WTC11 (cell line): ENCODE measurements at regions not wholly inside any gene's neighbourhood (a gene's known extent, or its start where the extent isn't known, plus 50 kb on each side); places are given as distances from the start of the nearest gene placed in this dataset.

Source experiments
- ATAC-seq: fragments of 200-7000 bp; cut with Tn5 transposase; 2 replicates; pipeline ENCODE4 v1.10.0; 2021; ENCODE audit warnings: mild to moderate bottlenecking, moderate library complexity
- CTCF ChIA-PET: fragments of 300-600 bp; sonication (Branson Sonifier 250); formaldehyde crosslinking; loops from one replicate; lab custom pipeline; 2021; ENCODE audit warnings: antibody characterized with exemption; lab: Charles Lee
- POLR2A ChIA-PET: fragments of 350-600 bp; sonication (Branson Sonifier 250); formaldehyde crosslinking; loops from one replicate; lab custom pipeline; 2021; ENCODE audit warnings: antibody characterized with exemption; lab: Charles Lee
- DNase-seq: peaks from one replicate; pipeline ENCODE4 v3.0.0; 2021; ENCODE audit warnings: low spot score
- H3K27ac Mint-ChIP-seq: 2 replicates; pipeline ENCODE4 v1.8.0; 2021; ENCODE audit warnings: mixed read lengths
- H3K27me3 Mint-ChIP-seq: 2 replicates; pipeline ENCODE4 v1.8.0; 2021; ENCODE audit warnings: low read depth, mild to moderate bottlenecking, moderate library complexity, mixed read lengths
- H3K36me3 Mint-ChIP-seq: 2 replicates; pipeline ENCODE4 v1.8.0; 2021; ENCODE audit warnings: mixed read lengths
- H3K4me1 Mint-ChIP-seq: 2 replicates; pipeline ENCODE4 v1.8.0; 2022; ENCODE audit warnings: mixed read lengths
- H3K4me3 Mint-ChIP-seq: 2 replicates; pipeline ENCODE4 v1.8.0; 2021; ENCODE audit warnings: mild to moderate bottlenecking, moderate library complexity, mixed read lengths
- H3K9me3 Mint-ChIP-seq: 2 replicates; pipeline ENCODE4 v1.8.0; 2021; ENCODE audit warnings: mixed read lengths
- ATF6 ChIP-seq: sonication (generic); formaldehyde crosslinking; IDR thresholded peaks from 2 replicates; pipeline ENCODE4 v1.8.1; 2023; ENCODE audit warnings: mild to moderate bottlenecking, missing genetic modification reagents
- ESRRA ChIP-seq: sonication (generic); formaldehyde crosslinking; IDR thresholded peaks from 2 replicates; pipeline ENCODE4 v1.8.1; 2022; ENCODE audit warnings: mild to moderate bottlenecking, missing genetic modification reagents, borderline replicate concordance
- HMGA2 ChIP-seq: fragments of 250-450 bp; sonication (Bioruptor Pico); IDR thresholded peaks from 2 replicates; pipeline ENCODE4 v1.4.0; 2021; ENCODE audit warnings: mild to moderate bottlenecking, moderate library complexity
- NFATC4 ChIP-seq: fragments of 250-450 bp; sonication (Bioruptor Pico); IDR thresholded peaks from 2 replicates; pipeline ENCODE4 v1.9.0; 2021; ENCODE audit warnings: mild to moderate bottlenecking
- NFYB ChIP-seq: sonication (generic); formaldehyde crosslinking; conservative IDR thresholded peaks from 2 replicates; pipeline ENCODE4 v1.8.0; 2022; ENCODE audit warnings: low read depth, missing genetic modification reagents
- NR2C2 ChIP-seq: sonication (generic); formaldehyde crosslinking; IDR thresholded peaks from 2 replicates; pipeline ENCODE4 v1.8.0; 2022; ENCODE audit warnings: mild to moderate bottlenecking, missing genetic modification reagents
- PRRX2 ChIP-seq: fragments of 250-450 bp; sonication (Bioruptor Pico); IDR thresholded peaks from 2 replicates; pipeline ENCODE4 v1.8.0; 2021; ENCODE audit warnings: mild to moderate bottlenecking
- SMAD4 ChIP-seq: sonication (generic); formaldehyde crosslinking; IDR thresholded peaks from 2 replicates; pipeline ENCODE4 v1.8.0; 2022; ENCODE audit warnings: mild to moderate bottlenecking, missing genetic modification reagents
- TEAD4 ChIP-seq: sonication (generic); formaldehyde crosslinking; IDR thresholded peaks from 2 replicates; pipeline ENCODE4 v1.8.0; 2022; ENCODE audit warnings: mild to moderate bottlenecking, missing genetic modification reagents
- USF1 ChIP-seq: sonication (generic); formaldehyde crosslinking; IDR thresholded peaks from 2 replicates; pipeline ENCODE4 v1.8.0; 2022; ENCODE audit warnings: mild to moderate bottlenecking, missing genetic modification reagents
- ZNF121 ChIP-seq: sonication (generic); formaldehyde crosslinking; IDR thresholded peaks from 2 replicates; pipeline ENCODE4 v1.8.0; 2023; ENCODE audit warnings: missing genetic modification reagents
- ZNF219 ChIP-seq: sonication (generic); formaldehyde crosslinking; IDR thresholded peaks from 2 replicates; pipeline ENCODE4 v1.8.0; 2023; ENCODE audit warnings: missing genetic modification reagents, mild to moderate bottlenecking, borderline replicate concordance
- ZNF532 ChIP-seq: fragments of 250-450 bp; sonication (Bioruptor Pico); IDR thresholded peaks from 2 replicates; pipeline ENCODE4 v1.9.0; 2021; ENCODE audit warnings: mild to moderate bottlenecking, borderline replicate concordance
- TF ChIP-seq, protein P1 (sequence below): sonication (generic); formaldehyde crosslinking; IDR thresholded peaks from 2 replicates; pipeline ENCODE4 v1.8.1; 2022; ENCODE audit warnings: mild to moderate bottlenecking, moderate library complexity, missing genetic modification reagents
- TF ChIP-seq, protein P2 (sequence below): sonication (generic); formaldehyde crosslinking; IDR thresholded peaks from 2 replicates; pipeline ENCODE4 v1.8.0; 2022; ENCODE audit warnings: mild to moderate bottlenecking, missing genetic modification reagents
- TF ChIP-seq, protein P3 (sequence below): fragments of 250-450 bp; sonication (Bioruptor Pico); IDR thresholded peaks from 2 replicates; pipeline ENCODE4 v1.9.0; 2021; ENCODE audit warnings: moderate library complexity, mild to moderate bottlenecking, inconsistent platforms, borderline replicate concordance
- TF ChIP-seq, protein P4 (sequence below): fragments of 250-450 bp; sonication (Bioruptor Pico); conservative IDR thresholded peaks from 2 replicates; pipeline ENCODE4 v1.9.0; 2021; ENCODE audit warnings: mild to moderate bottlenecking
- TF ChIP-seq, protein P5 (sequence below): sonication (generic); formaldehyde crosslinking; conservative IDR thresholded peaks from 2 replicates; pipeline ENCODE4 v1.8.1; 2023; ENCODE audit warnings: mild to moderate bottlenecking, low read depth, missing genetic modification reagents, moderate library complexity
- TF ChIP-seq, protein P6 (sequence below): sonication (generic); formaldehyde crosslinking; IDR thresholded peaks from 2 replicates; pipeline ENCODE4 v1.8.1; 2022; ENCODE audit warnings: mild to moderate bottlenecking, missing genetic modification reagents, moderate library complexity, borderline replicate concordance

- TF ChIP-seq, protein P1, sequence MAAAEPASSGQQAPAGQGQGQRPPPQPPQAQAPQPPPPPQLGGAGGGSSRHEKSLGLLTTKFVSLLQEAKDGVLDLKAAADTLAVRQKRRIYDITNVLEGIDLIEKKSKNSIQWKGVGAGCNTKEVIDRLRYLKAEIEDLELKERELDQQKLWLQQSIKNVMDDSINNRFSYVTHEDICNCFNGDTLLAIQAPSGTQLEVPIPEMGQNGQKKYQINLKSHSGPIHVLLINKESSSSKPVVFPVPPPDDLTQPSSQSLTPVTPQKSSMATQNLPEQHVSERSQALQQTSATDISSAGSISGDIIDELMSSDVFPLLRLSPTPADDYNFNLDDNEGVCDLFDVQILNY = no peak
- TF ChIP-seq, protein P2, sequence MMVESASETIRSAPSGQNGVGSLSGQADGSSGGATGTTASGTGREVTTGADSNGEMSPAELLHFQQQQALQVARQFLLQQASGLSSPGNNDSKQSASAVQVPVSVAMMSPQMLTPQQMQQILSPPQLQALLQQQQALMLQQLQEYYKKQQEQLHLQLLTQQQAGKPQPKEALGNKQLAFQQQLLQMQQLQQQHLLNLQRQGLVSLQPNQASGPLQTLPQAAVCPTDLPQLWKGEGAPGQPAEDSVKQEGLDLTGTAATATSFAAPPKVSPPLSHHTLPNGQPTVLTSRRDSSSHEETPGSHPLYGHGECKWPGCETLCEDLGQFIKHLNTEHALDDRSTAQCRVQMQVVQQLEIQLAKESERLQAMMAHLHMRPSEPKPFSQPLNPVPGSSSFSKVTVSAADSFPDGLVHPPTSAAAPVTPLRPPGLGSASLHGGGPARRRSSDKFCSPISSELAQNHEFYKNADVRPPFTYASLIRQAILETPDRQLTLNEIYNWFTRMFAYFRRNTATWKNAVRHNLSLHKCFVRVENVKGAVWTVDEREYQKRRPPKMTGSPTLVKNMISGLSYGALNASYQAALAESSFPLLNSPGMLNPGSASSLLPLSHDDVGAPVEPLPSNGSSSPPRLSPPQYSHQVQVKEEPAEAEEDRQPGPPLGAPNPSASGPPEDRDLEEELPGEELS (CRISPR knock-in tag) = no peak
- TF ChIP-seq, protein P3, sequence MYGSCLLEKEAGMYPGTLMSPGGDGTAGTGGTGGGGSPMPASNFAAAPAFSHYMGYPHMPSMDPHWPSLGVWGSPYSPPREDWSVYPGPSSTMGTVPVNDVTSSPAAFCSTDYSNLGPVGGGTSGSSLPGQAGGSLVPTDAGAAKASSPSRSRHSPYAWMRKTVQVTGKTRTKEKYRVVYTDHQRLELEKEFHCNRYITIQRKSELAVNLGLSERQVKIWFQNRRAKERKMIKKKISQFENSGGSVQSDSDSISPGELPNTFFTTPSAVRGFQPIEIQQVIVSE (CRISPR knock-in tag) = no peak
- TF ChIP-seq ATF6 (CRISPR knock-in tag) (no peak), TEAD4 (no peak), NFYB (no peak), HMGA2 (CRISPR knock-in tag) (no peak), NFATC4 (no peak)
- TF ChIP-seq, protein P4, sequence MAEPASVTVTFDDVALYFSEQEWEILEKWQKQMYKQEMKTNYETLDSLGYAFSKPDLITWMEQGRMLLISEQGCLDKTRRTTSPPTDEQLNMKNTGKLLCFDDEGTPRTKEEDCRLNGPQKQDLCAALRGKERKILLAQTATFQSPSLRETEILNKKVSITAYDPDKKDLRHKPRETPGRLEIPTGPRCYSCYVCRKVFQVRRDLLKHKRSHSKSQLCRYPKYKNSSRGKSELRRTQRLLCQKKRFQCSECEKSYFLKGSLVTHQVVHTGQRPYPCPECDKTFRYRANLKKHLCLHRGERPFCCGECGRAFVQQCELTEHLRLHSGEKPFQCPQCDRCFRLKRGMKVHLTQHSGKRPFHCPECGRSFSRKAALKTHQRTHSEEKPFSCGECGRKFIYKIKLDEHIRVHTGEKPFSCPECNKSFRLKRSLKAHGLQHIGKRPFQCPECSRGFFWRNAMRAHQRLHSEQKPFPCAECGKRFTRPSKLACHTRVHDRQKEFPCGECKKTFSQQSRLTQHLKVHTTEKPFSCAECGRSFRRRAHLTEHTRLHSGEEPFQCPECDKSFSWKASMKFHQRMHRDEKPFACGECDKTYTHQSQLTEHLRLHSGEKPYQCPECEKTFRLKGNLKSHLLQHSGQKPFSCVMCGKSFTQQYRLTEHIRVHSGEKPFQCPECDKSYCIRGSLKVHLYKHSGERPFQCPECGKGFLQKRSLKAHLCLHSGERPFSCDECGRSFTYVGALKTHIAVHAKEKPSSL (CRISPR knock-in tag) = no peak
Measured at GRCh38 chr4:32689518-32689917, 1969.3 kb downstream of the PCDH7 start (continued).

DNA sequence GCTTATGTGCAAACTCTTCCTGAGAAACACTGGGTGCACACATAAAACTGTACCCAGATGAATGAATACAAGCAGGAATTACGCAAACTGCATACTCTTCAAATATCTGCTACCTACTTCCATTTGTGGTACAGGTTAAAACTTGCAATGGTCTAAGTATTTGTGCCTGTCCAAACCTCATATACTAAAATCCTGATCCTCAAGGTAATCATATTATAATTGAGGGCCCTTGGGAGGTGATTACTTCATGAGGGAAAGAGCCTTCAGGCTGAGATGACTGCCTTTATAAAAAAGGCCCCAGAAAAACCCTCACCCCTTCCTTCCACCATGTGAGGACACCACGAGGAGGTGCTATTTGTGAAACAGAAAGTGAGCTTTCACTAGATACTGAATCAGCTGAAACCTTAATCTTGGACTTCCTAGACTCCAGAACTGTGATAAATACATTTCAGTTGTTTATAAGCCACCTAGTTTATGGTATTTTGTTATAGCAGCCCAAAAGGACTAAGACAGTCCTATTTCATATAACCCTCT lies 1977.2 kb downstream of the PCDH7 start:
- Mint-ChIP-seq H3K36me3 (no peaks in the 10 kb centered on the region), H3K4me3 (no peak overlapping the region), H3K27ac (no peak overlapping the region), H3K4me1 (peaks cover 12% of the 10 kb centered on the region), H3K9me3 (no peaks in the 10 kb centered on the region), H3K27me3 (no peaks in the 10 kb centered on the region)
- ChIA-PET POLR2A (no interaction called here), CTCF (no interaction called here)
- DNase-seq (no peak), ATAC-seq (no peak)
- TF ChIP-seq ESRRA (CRISPR knock-in tag) = no peak
- TF ChIP-seq USF1 (CRISPR knock-in tag) = no peak
- TF ChIP-seq NR2C2 (CRISPR knock-in tag) = no peak
- no peak for TF ChIP-seq NFATC4
- TF ChIP-seq, protein P5, sequence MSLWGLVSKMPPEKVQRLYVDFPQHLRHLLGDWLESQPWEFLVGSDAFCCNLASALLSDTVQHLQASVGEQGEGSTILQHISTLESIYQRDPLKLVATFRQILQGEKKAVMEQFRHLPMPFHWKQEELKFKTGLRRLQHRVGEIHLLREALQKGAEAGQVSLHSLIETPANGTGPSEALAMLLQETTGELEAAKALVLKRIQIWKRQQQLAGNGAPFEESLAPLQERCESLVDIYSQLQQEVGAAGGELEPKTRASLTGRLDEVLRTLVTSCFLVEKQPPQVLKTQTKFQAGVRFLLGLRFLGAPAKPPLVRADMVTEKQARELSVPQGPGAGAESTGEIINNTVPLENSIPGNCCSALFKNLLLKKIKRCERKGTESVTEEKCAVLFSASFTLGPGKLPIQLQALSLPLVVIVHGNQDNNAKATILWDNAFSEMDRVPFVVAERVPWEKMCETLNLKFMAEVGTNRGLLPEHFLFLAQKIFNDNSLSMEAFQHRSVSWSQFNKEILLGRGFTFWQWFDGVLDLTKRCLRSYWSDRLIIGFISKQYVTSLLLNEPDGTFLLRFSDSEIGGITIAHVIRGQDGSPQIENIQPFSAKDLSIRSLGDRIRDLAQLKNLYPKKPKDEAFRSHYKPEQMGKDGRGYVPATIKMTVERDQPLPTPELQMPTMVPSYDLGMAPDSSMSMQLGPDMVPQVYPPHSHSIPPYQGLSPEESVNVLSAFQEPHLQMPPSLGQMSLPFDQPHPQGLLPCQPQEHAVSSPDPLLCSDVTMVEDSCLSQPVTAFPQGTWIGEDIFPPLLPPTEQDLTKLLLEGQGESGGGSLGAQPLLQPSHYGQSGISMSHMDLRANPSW (CRISPR knock-in tag) = no peak
- TF ChIP-seq NFYB = no peak
- TF ChIP-seq SMAD4 (CRISPR knock-in tag) = no peak
- TF ChIP-seq, protein P6, sequence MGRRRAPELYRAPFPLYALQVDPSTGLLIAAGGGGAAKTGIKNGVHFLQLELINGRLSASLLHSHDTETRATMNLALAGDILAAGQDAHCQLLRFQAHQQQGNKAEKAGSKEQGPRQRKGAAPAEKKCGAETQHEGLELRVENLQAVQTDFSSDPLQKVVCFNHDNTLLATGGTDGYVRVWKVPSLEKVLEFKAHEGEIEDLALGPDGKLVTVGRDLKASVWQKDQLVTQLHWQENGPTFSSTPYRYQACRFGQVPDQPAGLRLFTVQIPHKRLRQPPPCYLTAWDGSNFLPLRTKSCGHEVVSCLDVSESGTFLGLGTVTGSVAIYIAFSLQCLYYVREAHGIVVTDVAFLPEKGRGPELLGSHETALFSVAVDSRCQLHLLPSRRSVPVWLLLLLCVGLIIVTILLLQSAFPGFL (CRISPR knock-in tag) = no peak
- TF ChIP-seq ZNF219 (CRISPR knock-in tag) = no peak
- TF ChIP-seq TEAD4 = no peak
- TF ChIP-seq PRRX2 (CRISPR knock-in tag) = no peak
- no peak for TF ChIP-seq ZNF532 (CRISPR knock-in tag)
- no peak for TF ChIP-seq ZNF121 (CRISPR knock-in tag)
